Glomerular endothelial cell (primary cell): ENCODE measurements at regions not wholly inside any gene's neighbourhood (a gene's known extent, or its start where the extent isn't known, plus 50 kb on each side); places are given as distances from the start of the nearest gene placed in this dataset.

Experiments
- DNase-seq: peaks from one replicate; pipeline ENCODE4 v3.0.0-alpha.2; 2011; ENCODE audit warnings: low read depth, low spot score; ENCODE audit errors: extremely low read depth

DNA sequence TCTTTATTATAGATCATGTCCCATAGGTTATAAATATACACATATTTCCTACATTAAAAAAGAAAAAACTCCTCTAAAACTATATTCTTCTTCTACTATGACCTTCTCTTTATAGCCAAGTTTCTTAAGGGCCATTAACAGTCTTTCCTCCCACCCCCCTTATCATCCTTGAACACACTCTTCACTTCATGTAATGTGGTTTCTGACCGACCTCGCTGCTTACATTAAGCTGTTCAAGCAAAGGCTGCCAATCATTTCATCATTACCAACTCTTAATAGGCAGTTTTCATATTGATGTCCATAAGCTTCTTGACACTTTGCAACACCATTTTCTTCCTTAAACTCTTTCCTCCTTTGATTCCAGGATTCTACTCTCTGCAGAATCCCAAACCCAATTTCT, 283.0 kb upstream of the PCSK5 start:
- no peak for DNase-seq

DNA sequence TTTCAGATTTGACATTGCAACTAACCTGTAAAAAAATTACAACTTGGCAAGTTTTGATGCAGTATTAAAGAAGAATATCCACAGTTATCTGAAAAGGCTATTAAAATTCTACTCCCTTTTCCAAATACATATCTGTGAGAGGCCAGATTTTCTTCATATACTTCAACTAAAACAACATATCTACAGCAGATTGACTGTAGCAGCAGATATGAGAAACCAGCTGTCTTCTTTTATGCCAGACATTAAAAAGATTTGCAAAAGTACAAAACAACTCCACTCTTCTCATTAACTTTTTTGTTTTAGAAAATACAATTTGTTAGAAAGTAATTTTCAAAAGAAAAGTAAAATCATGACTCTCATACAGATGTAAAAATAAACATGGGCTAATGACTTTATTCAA, 281.1 kb upstream of the PCSK5 start:
- no peak for DNase-seq

DNA sequence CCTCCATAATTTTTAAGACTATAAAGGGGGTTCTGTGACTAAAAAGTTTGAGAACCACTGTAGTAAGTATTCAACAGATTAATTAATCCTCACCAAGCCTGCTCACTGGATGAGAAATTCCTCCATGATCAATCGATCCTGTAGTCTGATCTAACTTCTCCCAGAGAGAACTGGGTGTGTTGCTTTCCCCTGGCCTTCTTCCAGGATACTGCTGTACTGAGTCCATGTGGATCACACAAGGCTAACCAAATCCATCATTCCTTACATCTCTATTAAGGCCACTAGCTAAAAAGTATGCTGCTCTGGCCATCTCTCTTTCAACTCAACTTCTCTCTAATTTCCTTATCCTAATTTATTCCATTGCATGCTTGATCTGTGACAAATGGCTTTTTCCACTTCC, 280.2 kb upstream of the PCSK5 start:
- no peak for DNase-seq

DNA sequence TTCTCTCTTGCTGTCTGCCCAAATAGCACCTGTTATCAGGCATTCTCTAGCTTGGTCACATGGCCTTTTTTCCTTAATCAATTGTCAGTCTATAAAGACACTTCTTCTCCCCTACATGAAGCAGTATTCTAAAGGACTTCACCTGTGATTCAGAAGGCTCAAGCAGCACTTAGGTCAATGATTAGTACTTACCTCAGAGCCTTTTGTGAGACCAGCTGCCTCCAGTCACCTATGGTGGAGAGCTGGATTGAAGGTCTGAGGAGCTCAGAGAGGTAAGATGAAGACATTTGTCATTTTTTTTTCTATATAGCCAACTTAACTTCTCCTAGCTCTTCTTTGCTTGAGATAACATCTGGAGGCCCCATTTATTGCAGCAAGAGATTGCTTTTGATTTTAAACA, 278.3 kb upstream of the PCSK5 start:
- DNase-seq = no peak

DNA sequence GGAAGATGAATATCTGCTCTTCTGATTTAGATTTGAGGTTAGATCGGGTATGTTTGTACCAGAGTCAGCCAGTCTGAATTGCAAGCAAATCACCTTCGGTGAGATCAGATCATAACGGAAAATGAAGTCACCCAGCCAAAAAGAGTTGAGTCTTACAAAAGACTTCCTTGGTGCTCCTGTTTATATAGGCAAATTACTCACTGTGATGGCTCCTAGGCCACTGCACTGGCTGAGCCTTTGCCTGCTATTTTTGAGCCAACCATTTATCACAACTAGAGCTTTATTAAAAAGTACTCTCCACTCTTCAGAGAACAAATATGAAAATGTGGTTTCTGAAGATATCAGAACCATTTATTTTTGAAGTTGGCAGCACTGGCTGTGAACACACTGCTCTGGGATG, 277.7 kb upstream of the PCSK5 start:
- no peak for DNase-seq

DNA sequence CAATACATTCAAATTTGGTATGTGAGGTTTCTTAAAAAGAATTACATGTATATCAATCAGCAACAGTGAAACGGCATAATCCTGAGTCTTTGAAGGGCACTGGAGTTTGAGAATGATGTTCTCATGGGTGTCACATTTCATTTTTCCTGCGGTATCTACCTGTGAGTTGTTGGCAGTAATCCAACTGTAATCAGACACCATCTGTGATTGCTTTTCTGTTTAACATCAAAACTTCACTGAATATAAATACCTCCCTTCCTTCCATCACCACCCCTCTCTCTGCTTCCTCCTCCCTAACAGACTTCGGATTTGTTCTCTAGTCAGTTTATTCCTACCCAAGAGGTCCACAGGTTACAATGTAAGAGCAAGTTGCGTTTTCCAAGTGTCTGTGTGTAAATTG, 275.2 kb upstream of the PCSK5 start:
- no peak for DNase-seq

DNA sequence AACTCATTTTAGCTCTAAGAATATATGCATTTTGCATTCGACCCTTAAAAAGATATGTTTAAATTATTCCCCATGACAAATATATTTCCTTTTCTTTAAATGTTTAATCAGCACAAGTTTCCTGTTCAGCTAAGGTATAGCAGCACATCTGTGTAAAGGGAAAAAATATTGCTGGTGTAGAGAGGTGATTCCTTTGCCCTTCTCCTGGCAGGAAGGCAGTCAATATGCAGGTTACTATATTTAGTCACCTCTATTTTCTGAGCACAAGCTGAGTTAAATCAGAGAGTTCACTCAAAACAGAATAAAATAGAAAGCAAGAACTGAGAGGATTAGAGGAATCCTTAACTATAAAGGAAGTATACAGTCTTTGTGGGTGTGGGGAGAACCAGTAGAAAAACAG, 274.4 kb upstream of the PCSK5 start:
- DNase-seq = no peak

DNA sequence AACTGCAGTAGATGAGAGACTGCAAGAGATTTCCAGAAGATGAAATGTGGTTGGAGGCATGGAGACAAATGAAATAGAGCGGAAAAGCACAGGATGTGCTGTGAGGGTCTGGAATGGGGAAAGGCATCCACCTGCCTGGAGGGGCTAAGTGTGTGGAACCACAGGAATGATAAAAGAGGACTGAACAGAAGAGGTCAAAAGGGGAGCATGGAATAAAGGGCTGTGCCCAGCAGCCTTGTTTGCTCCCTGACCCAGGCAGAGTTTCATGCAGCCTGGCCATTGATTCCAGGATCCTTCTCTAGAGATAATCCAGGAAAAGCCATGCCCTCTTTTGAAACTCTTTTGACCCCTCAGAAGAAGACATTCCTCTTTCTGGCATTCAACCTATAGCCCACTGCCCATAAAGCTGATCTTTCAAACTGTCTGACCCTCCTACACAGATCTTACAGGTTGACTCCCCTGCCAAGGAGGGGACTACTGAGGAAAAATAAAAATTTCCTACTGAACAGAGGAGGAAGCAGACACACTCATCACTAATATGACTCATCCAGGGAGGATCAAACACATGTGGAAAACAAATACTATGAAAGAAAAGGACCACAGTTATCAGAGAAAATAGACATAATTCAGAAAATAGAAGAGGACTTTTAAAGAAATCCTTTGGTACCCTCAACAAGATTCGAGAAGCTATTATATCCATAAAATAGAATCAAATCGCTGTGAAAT, 273.5 kb upstream of the PCSK5 start:
- DNase-seq = no peak

DNA sequence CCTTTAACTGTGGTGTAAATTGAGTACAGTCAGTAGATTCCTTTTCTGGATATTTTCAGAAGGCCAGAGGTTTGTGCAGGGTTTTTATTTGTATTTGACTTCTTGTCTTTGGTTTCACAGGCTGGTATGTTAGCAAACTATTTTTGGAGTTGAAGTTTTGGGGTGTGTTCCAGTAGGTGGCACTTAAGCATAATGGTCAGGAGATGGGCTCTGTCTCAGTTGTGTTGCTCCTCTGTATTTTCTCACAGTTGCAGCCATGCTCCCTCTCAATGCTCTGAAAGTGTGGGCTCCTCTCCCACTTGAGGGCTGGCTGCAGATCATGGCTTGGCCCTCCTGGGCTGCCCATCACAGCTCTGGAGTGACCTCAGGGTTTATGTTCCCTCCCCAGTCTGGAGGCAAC, 267.0 kb upstream of the PCSK5 start:
- no peak for DNase-seq

DNA sequence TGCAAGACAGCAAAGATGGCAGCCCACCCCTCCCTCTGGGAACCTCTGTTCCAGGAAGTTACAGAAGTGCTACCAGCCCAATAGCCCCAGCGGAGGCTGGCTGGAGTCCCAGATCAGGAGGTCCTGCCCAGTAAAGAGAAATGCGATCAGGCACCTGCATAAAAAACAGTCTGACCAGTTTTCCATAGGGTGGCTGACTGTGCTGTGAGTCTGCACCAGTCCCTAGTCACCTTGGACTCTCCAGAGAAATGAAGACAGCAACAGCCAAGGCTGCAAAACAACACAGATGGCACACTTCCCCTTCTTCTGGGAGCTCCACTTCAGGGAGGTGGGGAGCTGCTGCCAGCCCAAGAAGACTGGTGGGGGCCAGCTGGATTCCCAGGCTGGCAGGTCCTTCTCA, 265.5 kb upstream of the PCSK5 start:
- DNase-seq = no peak

DNA sequence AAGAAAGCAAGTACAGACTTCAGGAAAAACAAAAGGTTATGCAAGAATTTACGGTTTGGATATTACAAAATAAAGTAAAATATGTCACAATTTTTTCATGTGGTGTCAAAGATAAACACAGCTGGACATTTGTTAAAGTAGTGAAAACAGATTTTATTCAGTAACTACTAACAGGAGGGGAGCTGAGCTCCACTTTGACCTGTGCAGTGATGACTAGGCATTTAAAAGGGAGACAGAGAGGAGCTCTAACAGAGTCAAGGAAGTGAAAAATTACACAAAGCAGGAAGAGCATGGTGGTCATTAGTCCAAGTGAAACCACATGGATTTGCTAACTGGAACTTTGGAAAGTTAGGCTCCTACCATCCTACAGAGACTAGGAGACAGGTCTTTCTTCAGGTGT, 263.6 kb upstream of the PCSK5 start:
- no peak for DNase-seq

DNA sequence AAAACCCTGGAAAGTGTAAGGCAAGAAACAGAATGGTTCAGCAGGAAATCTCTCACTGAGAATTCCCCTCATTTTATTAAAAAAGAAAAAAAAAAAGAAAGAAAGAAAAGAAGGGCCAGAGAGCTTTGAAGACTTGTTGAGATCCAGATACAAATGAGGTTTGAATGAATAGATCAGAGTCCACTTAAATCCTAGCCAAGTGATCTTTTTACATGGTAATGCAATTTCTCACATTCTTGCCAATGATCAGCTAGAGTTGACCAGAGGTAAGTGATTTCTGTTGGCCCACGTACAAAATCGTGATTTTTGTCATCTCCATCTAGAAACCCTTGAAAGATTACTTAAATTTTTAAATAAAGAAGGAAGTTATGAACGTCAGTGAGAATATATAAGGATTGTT, 261.5 kb upstream of the PCSK5 start:
- no peak for DNase-seq

DNA sequence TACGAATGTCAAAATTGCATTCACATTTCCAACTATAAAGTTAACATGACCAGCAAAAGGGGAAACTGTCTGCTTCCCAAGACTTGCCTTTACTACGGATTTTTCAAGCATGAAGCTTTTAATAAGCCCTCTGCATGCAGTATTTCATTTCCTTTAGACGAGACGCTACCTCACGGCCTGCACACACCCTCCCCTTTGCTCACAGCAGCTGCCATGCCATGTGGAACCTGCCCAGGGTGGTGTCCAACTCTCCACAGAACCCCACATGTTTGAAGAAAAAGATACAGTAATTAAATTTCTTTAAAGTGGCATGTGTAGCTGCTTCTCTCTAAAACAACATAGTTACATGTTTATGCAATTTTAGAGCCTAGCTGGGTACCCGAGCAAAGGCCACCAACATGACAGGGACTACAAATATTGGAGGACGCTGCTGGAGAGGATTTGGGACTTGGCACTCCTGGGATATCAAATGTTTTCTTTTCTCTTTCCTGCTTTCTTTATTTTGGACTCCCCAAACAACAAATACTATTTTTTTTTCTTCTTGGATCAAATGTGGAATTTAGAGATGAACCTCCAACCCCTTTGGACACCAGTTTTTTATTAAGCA, 256.9 kb upstream of the PCSK5 start:
- DNase-seq = no peak

DNA sequence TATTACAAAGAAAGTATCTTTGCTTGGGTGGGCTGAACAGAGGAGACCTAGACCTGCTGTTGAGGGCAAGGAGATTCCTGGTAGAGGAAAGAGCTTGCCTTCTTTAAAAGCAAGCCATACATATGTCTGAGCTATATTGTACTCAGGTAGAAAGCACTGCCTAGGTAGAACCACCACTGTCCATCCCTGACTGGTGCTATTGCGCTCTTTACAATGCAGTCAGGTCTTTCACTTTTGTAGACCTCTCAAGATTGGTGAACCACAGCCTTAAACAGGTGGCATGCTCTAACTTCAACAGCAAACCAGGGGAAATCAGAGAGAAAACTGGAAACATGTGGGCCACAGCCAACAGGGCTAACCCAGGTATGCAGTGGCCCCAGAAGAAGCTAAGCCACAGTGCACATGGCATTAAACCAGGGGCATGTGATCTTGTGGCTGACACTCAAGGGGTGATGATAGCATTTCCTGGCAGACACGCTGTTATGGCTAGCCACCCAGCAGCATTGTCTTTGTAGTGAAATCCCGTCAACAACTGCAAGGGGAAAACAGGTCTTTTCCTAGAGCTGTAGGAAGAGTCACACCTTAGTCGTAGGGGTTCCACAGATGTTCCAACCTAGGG, 253.9 kb upstream of the PCSK5 start:
- no peak for DNase-seq

DNA sequence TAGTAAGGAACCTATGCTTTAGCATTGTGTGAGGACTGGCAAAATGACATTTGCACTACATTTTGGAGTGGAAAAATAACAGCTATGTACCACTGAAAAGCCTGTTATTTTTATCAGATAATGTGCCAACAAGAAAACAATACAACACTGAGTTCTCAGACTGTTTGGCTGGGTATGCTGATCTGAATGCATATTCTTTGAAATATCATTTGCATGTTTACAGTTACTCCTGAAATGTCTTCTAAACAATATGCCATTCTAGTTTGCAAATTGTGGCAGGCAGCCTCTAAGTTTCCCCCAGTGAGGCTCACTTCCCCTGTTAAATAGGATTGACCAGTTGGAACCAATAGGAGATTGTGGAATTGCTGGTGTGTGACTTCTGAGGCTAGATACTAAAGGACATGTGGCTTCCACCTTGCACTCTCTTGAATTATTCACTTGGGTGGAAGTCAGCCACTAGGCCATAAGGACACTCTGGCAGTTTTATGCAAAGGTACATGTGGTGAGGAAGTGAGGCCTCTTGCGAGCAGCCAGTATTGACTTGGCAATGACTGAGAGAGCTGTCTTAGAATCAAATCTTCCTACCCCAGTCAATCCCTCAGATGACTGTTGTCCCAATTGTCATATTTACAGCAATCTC, 250.4 kb upstream of the PCSK5 start:
- no peak for DNase-seq

DNA sequence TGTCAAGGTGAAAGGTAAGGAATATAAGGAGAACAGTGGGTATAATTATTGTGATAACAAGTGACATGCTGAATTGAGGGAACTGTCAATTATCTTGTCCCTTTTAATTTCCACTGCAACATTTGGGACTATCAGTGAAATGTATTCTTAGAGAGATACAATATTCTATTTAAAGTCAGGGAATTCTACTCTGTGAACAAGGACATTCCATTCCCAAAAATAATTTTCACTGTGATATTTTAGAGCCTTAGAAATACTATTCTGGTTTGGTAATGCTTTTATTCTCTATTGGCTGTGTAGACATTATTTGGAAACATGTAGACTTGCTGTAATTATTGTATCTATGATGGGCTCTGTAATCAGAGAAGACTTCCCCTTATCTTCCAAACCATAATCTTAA, 248.0 kb upstream of the PCSK5 start:
- DNase-seq = no peak

DNA sequence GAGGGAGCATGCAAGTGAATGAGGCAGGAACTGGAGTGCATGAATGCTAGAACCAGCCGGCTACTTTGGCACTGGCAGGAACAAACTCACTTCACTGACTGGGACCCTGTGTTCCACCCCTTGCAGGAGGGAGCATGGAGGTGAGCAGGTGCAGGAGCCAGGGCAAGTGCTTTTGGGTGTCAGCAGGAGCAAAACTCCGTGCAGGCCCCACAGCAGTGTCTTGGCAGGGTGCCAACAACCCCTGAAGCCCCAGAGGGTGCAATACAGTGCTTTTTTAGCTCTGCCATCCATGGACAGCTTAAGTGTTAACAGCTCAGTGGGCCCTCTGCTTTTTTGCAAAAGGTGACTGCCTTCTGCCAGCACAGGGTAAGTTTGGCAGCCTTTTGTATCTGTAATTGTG, 245.8 kb upstream of the PCSK5 start:
- DNase-seq = no peak

DNA sequence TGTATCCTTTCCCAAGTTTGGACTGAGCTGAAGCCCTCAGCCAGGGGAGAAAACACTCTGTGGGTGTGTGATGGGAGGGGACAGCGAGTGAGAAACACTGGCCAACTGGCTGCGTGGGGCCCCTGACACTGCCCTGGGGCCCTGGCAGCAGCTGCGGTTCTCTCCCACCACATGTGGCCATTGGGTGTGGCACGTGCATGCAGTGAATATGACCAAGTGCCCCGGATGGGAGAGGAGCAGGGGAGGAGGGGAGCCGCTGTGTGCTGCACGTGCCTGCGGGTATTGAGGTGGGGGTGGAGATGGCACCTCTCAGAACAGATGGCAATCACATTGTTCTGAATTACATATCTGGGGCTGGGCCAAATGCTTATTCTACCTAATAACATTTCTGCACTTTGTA, 242.4 kb upstream of the PCSK5 start:
- DNase-seq = no peak

DNA sequence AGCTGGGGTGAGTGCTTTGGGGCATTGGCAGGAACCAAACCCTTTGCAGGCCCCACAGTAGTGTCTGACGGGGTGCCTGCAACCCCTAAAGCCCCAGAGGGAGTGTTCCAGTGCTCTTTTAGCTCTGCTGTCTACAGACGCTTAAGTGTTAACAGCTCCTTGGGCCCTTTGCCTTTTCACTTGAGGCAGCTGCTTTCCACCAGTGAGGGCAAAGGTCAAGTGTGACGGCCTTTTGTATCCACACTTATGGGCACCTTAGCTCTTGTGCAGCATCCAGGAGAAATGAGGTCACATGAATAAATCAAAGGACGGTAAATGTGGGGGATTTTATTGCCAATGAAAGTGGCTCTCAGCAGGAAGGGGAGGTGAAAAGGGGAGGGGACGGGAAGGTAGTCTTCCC, 241.4 kb upstream of the PCSK5 start:
- DNase-seq = no peak

DNA sequence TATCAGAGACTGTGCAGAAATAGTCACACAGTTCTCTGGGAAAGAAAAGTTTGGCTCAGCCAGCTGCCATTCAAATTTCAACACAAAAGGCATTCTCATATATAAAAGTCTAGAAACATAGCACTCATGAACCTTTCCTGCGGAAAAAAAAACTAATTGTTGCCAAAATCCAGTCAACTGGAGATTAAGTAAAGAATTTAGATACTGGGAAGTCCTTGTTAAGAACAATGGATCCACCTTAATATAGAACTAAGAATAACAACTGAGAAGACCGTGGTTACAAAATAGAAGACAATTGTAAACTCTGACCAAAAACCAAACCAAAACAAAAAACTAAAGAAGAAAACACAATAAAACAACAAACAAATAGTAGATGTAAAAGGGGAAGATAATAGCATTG, 238.8 kb upstream of the PCSK5 start:
- DNase-seq = no peak

DNA sequence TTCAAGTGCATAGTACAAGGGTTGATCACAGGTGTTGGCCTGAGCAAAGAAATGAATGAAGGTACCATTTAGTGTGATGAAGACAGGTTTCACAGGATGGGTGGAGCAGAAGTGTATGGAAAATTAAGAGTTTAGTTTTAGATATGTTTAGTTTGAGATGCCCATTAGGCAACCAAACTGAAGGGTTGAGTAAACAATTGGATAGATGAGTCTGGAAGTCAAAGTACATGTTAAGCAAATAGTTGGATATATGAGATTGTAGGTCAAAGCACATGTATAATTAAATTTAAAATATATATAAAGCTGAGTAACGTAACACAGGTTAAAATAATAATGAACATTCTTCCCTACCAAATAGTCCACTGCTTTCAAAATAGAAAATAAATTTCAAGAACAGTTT, 237.1 kb upstream of the PCSK5 start:
- DNase-seq = no peak

DNA sequence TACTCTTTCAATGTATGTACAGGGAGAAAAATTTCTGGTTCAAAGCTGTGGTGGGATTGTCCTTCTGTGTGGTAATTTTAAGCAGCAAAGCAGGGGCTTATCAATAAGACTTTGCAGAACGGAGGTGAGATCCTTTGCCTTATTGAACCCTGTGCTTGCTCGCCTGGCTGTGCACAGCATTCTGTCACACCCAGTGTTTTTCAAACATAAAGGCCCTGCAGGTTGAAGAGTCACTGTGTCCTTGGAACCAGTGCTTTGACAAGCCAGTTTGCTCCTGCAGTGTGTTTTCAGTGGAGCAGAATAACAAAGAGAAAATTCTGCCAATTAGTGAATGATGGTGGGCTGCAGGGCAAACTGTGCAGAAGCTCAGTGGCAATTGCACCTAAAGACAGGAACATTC, 236.7 kb upstream of the PCSK5 start:
- no peak for DNase-seq
